Epidermal melanocyte (primary cell): ENCODE measurements at regions not wholly inside any gene's neighbourhood (a gene's known extent, or its start where the extent isn't known, plus 50 kb on each side); places are given as distances from the start of the nearest gene placed in this dataset.

ENCODE experiments used
- DNase-seq: peaks from one replicate; pipeline ENCODE4 v3.0.0; 2011; ENCODE audit warnings: low spot score; ENCODE audit not compliant: insufficient read length

DNA sequence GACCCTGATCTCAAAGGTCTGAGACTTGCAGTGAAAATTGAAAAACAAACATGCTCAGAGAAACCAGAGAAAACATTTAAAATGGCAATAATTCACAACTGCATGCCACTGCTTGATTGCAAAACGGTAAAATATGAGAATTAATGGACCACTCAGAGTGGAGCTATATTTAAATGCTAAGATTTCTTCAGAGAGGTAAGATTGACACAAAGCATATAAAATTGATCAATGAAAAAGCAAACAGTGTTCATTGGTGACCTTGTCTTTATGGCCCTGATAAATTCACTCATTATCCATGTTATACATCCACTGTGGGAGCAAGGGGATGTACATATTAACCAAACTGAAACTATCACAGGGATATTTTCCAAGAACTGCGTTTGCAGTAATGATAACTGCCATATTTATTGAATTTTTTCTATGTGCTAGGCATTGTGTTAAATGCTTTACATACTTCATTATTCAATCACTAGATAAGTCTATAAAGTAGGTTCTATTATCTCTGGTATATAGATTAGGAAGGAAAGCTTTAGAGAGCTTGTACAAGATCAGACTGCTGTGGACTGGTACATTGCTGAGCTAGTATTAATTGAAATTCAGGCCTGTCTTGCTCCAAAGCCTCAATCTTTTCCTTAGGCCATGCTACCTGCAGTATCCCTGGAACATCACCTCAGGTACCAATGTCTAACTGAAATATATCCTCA lies 113.9 kb upstream of the LMO3 start:
- DNase-seq, result no peak

DNA sequence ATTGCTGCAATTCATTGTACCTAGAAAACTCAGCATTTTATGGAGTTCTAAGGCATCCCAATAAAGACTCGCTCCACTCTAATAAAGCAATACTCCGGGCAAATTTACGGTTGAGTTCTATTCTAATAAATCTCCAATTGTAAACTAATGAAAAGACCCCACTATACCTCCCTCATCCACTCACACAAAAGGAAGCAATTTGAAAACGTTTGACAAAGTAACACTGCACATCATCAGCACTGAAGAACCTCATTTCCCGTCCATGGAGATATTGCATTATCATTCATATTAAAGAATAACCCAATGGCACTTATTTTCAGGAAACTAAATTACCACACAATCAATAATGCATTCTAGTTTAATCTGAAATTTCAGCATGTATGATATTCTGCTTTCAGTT lies 111.0 kb upstream of the LMO3 start:
- DNase-seq, result no peak

DNA sequence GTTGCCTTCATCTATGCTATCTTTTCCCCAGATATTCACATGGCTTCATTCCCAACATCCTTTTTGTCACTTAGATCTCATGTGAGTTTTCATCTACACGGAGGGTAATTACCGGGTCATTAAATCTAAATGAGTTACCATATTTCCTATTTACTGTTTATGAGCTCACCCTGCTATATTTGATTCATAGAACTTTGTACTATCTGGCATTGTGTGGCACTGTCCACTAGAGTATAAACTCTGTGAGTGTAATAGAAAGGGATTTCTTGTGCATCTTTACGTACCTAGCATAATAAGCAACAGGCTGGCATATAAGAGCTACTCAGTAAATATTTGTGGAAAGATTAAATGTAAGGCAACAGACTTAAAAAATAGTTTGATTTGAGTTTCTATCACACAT lies 86.1 kb upstream of the LMO3 start:
- no peak for DNase-seq

DNA sequence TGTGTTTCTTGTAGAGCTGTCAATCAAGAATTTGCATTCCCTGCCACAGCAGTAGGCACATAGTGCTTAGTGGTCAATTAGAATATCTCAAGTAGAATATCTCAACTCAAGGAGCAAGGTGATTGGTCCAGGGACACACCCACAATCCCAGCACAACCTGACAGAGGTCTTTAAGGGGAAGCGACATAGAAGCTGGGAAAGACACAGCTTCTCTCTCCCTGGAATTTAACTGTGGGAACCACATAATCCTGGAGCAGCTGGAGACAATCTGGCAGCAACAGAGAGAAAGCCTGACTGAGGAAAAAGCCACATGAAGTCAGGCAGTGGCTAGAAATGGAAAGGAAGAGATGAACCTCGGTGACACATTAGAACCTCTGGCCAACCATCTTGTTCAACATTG lies 85.7 kb upstream of the LMO3 start:
- no peak for DNase-seq

DNA sequence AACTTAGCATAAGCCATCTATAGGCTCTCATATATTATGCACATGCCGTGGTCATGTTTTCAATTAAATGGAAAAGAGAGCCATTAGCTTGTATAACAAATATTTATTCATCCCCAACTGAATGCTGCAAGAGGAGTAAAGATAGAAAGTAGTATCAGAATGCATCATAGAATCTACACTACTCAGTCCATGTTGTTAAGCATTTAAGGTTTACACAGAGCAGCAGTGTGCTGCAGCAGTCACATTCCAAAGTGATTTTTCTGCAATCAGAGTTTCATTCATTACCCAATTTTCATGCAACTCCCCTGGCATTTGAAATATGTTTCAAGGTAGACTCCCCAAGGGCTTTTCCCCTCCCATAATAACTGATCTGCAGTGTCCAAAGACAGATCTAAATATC lies 82.2 kb upstream of the LMO3 start:
- no peak for DNase-seq

DNA sequence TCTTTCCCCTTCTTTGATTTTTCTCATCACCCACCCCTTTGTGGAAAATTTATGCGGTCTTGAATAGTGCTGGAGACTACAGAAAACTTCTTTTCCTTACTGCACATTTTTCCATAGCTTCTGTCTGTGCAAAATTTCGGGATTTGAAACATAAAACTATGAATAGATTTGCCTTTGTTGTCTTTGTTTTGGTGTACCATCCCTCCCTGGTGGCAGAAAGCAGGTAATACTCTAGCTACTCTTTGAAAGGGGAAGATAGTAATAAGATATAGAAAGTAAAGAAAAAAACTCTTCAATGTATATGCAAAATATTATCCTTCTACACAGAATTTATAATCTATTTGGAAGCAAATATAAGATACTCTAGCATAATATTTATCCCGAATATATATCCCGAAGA lies 79.1 kb upstream of the LMO3 start:
- DNase-seq, result no peak

DNA sequence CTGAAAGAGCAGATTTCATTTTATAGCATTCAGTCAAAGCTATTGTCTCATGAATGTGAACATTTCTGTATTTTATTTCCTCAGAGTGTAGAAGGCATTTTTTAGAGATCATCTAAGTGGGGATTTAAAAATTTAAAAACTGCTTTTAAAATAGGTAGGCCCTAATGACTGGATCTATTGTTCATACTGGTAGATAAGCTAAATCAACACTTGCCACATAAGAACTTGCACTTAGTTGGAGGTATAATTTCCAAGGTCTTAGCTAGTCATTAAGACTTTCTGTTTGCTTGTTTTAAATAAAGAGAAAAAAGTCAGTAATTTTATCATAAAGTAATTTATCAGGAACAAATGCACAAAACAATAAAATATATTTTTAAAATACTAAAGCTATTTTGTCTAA lies 75.2 kb upstream of the LMO3 start:
- no peak for DNase-seq

DNA sequence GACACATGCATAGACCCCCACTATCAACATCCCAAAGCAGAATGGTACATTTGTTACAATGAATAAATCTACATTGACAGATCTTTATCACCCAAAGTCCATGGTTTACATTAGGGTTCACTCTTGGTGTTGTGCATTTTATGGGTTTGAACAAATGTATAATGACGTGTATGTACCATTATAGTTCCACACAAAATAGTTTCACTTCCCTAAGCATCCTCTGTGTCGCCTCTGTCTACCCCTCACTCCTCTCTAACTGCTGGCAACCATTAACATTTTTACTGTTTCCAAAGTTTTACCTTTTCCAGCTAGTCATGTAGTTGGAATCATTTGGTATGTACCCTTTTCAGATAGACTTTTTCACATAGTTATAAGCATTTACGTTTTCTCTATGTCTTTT lies 69.5 kb upstream of the LMO3 start:
- no peak for DNase-seq

DNA sequence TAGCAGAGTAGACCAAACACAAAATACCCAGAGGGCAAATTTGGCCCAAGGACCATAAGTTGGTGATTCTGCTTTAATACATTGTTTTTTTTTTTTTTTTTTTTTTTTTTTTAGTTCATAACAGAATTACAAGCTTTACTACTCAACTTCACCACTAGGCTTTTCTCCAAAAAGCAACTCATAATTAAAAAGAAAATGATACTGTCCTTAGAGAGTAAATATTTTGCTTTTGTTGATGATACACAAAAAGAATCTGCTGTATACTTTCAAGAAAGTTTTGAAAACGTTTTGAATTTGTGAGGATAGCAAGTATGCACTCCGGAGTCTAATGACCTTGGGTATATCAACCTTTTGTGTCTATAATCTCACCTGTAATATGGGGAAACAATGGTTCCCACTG lies 68.9 kb upstream of the LMO3 start:
- DNase-seq, result no peak

DNA sequence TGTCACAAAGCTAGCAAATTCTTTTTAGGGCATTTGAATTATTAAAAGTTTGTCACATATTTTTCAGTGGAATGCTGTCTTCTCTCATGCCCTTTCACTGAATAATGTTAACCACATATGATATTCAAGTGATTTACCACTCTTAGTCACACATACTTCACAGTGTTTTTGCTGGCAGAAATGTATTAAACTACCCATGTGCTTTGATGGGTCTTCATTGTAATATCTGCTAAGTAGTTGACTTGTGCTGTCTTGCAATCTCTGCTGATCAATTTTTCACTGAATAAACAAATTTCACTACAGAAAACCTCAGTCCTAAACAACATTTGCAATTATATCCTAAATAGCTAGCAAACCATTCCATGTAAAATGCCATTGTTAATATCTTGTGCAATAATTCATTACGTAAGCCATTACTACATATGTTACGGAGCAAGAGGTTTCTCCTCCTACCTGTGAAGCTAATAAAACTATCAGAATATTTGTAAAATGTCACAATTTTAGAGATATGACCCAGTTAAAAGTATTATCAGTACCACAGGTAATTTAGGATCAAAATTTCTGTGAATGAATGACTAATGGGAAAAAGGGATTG lies 64.6 kb upstream of the LMO3 start:
- no peak for DNase-seq

DNA sequence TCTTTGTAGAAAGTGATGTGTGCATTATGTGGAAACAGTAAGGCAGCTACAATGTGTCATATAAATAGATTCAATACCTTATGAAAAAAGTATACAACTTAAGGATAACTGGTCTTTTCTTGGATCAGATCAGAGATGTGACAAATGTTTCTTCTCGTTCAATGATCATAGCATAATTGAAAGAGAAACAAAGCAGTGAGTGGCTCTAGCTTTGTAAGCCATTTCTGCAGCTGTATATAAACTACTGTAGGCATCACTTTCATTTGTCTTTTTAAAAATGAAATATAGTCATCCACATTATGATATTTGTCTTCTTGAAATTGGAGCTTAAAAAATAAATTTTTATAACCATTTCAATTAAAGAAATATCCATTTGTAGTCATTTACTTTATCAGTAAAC lies 63.8 kb upstream of the LMO3 start:
- DNase-seq, result no peak

DNA sequence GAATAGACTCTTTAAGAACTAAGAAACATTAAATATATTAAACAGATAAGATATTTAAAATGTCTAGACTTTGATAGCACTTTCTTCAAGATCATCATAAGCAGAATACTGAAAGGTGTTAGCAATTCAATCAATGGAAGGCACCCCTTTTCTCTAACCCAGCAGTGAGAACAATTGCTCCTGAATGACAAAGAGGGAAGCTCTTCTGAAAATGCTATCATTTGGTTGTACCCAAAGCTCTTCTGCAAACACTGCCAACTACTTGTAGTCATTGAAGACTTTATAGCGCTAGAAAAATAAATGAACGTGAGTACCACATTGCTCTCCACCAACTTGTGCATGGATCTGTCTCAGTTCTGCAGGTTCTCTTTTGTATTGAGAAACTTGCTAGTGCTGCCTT lies 62.2 kb upstream of the LMO3 start:
- no peak for DNase-seq

DNA sequence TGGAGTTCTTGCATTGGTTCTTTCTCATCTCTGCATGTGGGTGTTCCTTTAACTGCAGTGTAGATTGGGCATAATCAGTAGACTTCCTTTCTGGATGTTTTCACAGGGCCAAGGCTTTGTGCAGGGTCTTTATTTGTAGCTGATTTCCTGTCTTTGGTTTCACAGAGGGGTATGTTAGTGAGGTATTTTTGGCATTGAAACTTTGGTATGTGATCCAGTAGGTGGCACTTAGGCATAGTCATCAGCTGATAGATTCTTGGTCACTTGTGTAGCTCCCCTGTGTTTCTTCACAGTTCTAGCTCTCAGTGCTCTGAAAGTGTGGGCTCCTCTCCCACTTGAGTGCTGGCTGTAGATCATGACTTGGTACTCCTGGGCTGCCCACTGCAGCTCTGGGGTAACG lies 52.7 kb upstream of the LMO3 start:
- DNase-seq, result no peak
